Suppressor macrophage (primary cell): ENCODE measurements at regions not wholly inside any gene's neighbourhood (a gene's known extent, or its start where the extent isn't known, plus 50 kb on each side); places are given as distances from the start of the nearest gene placed in this dataset.
"Not testable (repeated sequence)": the region's sequence is repeated elsewhere in the genome, so short reads cannot be mapped to it uniquely, and the experiment has no call there.

Experiments used
- DNase-seq, 4 experiments: peaks; one replicate each; pipeline ENCODE4 v3.0.0-alpha.2; 2020 to 2022

- DNase-seq, result not testable (repeated sequence)
These were observed 77.7 kb upstream of the CXCL13 start for GRCh38 chr4:77527900-77528299.

GRCh38 chr4:77538144-77538543 is 67.5 kb upstream of the CXCL13 start:
- no peak for DNase-seq

DNA sequence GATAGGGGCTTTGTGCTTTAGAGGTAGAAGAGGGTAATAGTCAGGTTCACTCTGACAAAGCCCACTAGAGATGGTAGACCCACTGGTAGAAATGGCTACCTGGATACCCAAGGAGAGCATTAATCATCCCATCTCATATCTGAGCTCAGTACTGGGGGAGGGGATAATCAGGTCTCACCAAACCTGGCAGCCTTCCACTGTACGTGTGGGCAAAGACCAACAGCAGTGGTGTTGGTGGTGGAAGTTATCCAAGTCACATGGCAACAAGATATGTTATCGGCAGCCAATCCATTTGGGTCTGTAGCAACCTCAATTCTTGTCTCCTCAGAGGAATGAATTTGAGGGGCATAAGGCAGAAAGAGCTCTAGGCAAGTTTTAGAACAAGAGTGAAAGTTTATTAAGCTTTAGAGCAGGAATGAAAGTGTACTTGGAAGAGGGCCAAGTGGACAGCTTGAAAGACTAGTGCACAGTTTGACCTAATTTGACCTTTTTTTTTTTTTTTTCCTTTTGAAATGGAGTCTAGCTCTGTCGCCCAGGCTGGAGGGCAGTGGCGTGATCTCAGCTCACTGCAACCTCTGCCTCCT is 67.0 kb upstream of the CXCL13 start:
- no peak for DNase-seq
